Hematopoietic multipotent progenitor cell treated with erythropoietin and hydrocortisone succinate and interleukin-3 and kit ligand, for 17 days (in vitro differentiated cells): ENCODE measurements at regions not wholly inside any gene's neighbourhood (a gene's known extent, or its start where the extent isn't known, plus 50 kb on each side); places are given as distances from the start of the nearest gene placed in this dataset.

Source experiments
- DNase-seq: peaks from one replicate; pipeline ENCODE4 v3.0.0-alpha.2; 2015; ENCODE audit warnings: low spot score

DNA sequence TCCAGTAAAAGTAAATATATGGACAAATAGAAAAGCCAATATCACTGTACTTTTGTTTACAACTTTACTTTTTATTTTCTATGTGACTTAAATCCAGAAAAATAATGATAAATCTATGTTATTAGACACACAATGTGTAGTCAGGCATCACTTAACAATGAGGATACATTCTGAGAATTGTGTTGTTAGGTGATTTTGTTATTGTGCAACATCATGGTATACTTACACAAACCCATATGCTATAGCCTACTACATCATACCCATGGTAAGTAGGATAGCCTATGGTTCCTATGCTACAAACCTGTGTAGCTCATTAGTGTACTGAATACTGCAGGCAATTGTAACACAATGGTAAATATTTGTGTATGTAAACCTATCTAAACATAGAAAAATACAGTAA is 781.7 kb upstream of the GHITM start:
- no peak for DNase-seq

DNA sequence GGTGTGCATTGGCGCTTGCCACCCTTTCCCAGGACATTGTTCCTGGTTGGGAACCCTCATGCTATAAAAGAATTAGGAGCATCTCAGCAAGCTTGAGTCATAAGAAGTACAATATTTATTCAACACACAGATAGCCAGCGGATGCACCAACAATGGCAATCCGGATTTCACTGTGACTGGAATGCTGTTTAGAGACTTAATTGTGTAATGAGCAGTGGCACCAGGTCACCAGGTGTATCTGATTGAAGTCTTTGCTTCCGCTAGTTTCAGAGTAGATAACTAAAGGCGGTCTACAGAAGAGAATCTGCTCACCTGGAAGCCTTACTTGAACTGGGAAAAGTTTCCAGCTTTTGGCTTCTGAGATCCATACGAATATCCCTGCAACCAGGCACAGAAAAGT is 772.3 kb upstream of the GHITM start:
- DNase-seq, result no peak

DNA sequence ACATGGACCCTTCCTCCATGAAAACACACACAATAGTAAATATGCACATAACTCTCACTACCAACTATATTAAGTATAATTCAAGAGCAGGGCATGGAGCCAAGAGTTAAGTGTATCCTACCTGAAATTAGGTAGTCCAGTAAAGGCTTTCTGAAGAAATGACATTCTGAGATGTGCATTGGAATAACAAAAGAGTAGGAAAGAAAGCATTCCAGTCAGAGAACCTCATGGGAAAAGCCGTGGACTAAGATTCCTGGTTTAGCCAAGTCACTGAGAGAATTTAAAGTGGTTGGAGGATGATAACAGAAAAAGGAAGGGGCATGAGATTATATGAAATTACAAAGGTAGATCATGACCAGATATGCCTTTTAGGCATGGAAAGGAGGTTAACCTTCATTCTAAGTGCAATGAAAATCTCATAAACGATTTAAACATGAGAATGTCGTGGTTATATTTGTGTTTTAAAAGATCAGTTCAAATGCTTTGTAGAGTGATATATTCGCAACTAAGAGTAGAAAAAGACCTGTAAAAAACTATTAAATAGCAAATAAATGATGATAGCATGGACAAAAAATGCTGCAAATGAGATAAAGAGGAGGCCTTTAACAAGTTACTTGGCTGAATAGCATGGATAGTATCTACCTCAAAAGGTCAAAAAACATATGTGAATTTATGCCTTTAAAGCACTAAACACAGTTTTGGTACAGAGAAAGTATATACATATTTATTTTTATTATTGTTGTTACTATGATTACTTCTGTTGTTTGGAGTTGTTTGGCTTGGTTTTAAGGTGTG is 767.4 kb upstream of the GHITM start:
- no peak for DNase-seq

DNA sequence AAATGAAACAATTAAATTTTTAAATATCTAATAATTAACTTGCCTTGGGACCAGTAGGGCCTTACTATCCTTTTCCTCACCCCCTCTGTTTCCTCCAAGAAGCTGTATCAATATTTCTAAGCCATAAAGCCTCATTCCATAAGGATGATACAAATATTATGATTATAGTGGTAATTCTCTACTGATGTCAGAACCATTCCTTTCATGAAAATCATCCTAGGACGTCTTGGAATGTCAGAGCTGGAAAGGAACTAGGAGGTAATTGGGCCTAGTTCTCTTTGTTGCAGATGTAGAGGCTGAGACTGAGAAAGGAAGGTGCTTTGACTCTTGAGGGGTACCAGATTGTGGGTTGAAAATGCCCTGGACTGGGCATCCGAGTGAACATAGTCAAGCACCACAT is 766.7 kb upstream of the GHITM start:
- no peak for DNase-seq

DNA sequence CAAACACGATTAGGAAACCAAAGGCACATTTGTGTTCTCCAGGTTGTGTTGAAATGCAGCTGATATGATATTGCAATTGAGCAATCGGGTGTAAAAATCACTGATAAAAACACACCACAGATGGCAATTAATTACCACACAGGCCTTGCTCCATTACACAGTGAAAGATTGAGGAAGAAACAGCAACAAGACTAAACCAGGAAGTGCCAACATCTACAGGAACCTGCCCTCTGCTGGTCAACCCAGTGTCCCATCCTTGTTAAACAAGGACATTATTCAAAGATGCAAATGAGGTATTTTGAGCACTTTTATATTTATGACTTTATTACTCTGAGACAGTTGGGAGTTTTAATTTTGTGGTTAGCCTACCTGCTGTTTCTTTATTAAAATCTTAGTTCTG is 765.6 kb upstream of the GHITM start:
- DNase-seq, result no peak

DNA sequence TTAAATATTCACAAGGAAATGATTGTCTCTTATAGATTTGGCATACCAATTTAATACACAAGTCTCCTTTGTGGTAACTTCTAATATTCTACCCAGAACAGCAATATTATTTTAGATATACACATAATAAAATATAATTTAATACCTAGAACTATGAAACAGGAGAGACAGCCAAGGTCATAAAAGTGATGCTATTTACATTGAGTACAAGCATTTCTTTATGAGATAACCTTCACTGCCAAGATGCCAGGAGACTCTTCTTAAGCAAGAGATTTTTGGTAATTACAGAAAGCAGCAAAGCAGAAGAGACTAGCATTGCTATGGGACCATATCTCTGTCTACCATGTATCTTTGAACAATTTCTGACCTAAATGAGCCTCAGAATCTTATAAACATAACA is 764.6 kb upstream of the GHITM start:
- DNase-seq, result no peak

DNA sequence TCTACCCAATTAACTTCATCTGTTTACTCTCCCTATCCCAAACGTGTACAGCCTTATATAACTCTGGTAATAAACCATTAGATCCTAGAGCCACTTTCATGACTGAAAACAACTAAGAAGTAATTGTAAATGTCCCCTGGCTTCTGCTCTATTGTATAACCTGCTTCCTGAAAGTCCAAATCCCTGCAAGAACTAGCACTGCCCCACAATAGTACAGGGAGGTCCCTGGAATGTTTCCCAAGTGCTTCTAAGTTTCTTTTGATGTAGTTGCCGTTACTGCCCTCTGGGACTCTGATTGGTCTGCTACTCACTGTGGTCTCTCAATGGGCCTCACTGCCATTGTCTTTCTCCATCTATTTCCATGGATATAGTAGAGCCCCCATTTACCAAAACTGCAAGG is 764.0 kb upstream of the GHITM start:
- DNase-seq, result no peak

DNA sequence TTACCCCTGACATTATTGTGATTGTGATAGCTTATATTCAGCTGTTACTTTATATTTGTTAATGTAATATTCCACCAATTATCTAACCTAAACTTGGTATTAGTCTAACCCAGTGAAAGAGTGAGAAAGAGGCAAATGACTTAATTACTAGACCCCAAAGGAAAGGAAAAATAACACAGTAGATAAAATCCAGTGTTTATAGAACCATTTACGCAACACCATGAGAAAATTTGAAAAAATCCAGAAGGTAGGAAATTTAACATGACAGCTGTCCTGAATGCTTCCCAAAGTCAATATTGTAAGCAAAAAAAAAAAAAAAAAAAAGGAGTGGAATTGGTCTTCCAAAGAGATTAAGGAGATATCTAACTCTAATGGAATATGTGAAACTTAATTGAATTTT is 741.5 kb upstream of the GHITM start:
- no peak for DNase-seq

DNA sequence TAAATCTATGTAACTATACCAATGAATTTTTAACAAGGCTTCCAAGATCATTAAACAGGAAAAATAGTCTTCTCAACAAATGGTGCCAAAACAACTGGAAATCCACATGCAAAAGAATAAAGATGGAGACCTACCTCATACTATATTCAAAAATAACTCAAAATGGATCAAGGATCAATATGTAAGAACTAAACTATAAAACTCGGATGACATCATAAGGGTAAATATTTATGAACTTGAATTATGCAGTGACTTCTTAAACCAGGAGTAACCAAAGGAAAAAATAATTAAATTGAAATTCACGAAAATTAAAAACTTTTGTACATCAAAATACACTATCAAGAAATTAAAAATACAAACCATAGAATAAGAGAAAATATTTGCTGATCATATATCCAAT is 728.7 kb upstream of the GHITM start:
- DNase-seq, result no peak

DNA sequence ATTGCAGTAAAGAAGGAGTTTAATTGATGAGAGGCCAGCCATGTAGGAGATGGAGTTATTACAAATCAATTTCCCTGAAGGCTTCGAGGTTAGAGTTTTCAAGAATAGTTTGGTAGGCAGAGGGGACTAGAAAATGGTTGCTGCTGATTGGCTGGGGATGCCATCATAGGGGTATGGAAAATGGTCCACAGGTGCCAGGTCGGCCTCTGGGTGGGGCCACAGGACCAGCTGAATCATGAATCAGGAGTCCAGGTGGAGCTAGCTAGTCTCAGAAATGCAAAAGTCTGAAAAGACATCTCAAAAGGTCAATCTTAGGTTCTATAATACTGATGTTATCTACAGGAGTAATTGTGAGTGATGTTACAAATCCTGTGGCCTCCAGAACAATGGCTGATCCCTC is 714.0 kb upstream of the GHITM start:
- DNase-seq, result no peak

DNA sequence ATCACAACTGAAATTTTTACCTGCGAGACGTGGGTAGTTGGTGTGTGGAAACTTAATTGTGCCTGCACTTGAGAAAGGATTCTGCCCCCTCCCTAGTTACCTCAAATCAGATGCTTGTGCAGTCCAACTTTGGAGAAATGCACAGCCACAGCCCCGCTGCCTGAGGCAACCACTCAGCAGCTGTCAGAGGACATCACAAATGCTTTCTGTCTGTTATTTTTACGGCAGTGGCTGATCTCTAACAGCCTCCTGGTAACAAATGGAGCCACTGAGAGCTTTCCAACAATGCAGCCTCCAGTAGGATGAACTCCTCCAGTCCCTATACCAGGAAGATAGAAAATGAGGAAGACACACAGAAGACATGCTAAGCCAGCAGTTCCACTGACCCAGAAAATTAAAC is 712.2 kb upstream of the GHITM start:
- DNase-seq, result no peak

DNA sequence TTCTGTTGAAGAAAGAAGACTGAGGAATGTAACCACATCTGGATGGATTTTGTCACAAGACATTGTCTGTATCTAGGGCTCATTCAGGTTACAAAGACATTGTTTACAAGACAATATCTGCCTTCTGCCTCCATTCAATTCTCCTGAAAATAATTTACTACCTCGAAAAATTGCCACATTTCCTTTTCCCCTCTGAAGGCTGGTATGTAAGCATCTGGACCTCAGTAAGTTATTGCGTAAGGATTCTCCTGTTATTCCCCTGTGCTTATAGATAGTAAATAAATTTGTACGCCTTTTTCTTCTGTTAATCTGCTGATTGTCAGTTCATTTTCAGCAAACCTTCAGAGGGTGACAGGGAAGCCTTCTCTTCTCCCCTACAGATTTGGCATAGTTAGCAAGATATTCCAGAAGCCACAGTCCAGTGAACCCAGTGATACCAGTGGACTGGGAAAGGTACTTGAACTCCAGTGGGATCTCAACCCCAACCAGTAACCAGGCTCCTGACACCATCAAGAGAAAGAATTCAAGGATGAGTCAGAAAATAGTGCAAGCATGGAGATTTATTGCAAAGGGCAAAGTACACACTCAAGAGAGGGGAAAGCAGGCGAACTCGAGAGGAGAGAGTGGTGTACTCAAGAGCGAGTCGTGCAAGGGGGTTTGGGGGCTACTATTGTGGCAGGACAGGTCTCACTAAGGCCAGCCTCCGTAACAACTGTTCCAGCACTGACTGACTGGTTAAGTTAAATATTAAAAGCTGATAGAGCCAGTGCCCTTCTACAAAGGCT is 706.9 kb upstream of the GHITM start:
- no peak for DNase-seq

DNA sequence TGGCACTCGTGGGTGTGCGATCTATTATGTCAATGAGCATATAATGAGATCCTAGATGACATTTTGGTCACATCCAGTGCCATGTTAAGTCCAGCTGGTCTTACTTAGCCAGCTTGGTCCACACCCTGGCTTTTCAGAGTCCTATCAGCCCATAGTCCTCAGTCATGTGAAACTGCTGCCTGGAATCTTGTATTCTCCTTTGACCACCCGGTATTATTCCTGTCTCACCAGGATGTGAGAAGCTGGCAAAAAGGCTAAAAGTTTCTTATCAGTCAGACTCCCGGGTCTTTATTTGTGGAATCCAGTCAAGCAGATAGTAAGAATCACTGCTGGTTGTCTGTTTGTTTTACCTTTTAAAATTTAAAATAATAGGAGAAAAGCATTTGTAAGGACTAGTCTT is 705.6 kb upstream of the GHITM start:
- DNase-seq, result no peak

DNA sequence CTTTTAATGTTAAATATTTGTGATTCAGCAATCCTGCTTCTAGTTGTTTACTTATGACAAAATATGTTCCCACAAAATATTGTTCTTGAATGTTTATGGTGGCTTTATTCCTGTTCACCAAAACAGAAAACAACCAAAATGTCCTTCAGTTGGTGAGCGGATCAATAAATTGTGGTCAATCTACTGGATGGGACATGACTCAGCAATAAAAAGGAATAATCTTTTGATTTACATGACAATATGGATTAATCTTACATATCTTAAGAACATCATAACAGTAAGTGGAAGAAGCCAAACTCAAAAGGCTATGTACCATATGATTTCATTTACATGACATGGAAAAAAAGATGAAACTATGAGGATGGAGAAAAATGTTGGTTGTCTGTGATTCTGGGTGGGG is 691.3 kb upstream of the GHITM start:
- no peak for DNase-seq

DNA sequence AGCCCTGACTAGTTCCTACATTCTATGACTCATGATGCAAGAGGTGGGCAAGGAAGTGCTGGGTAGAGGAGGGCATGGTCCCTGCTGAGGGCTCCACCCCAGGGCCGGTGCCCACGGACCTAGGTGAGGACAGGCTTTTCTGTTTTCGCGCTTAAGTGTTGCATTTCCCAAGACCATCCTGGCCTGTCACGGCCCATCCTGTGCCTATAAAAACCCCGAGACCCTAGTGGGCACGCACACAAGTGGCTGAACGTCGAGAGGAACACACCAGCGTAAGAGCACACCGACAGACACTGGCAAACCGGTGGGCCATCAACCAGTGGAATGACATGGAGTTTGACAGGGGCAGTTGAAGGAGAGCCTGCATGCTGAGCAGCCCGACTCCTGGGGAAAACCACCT is 680.7 kb upstream of the GHITM start:
- DNase-seq, result no peak

DNA sequence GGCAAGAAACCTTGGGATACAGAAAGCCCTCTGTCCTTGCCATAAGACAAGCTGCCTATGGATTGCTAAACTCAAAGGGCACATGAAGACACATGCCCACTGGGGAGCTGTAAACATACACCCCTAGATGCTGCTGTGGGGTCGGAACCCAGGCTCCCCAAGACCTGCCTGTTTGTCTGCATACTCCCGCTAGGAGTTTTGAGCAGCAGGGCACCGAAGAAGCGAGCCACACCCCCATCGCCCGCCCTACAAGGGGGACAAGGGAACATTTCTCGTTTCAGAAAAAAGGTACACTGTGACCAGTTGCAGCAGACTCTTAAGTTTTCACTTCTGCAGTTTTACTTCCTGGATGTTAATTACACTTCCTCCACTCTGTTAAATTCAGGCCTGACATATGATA is 680.2 kb upstream of the GHITM start:
- no peak for DNase-seq

DNA sequence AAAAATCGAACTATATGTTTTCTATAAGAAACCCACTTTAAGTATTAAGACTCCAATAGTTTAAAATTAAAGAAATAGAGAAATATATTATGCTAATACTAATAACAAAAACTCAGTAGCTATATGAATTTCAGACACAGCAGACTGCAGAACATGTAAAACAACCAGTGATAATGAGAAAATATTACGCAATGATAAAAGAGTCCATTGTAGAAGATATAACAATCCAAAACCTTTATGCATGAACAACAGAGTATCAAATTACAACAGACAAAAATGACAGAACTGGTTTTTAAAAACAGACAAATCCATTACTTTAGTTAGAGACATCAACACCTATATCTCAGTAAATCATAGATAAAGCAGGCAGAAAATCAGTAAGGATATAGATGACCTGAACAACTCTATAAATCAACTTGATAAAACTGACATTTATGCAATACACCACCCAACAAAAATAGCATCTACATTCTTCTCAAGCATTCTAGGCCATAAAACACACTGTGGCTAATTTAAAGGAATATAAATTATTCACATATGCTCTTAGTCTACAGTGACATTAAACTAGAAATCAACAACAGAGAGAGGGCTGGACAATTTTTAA is 669.5 kb upstream of the GHITM start:
- no peak for DNase-seq

DNA sequence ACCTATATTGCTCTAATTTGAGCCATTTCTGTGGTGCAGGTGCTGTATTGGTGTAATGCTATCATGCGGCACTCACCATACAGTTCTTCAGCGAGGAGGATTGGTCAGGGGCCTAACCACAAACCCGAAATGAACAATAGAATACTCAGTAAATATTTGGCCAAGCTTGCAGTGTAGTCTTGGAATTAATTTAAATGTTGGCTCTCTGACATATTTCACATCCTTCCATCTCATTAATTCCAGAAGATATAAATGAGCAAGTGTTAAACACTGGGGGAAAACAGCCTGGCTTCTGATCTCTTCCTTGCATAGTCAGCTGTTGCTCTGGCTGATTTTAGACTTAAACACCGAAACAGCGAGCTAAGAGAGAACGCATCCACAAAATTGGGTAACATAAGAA is 663.1 kb upstream of the GHITM start:
- DNase-seq, result no peak

DNA sequence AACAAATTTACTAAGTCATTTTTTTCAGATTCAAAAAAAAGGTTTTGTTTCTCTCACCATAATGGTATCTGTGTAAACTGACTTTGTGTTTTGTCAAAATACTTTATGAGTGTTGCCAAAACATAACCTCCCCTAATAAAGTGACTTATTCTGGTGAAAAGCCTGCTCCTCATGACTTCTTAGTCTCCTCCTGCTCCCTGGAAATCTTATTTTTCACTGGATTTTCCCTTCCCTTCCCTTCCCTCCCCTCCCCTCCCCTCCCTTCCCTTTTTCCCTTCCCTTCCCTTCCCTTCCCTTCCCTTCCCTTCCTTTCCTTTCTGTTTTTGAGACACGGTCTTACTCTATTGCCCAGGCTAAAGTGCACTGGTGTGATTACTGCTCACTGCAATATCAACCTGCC is 650.1 kb upstream of the GHITM start:
- no peak for DNase-seq

DNA sequence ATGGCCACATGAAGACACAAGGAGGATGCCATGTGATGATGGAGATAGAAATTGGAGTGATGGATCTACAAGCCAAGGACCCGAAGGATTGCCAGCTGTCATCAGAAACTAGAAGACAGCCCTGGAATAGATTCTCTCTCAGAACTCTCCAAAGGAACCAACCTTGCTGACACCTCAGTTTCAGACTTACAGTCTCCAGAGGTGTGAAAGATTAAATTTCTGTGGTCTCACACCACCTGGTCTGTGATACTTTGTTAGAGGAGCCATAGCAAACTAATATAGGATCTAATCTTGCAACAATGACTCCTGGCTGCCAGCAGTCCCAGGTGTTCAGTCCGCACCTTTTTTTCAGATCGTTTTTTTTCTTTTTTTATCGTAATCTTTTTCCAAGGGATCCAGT is 647.3 kb upstream of the GHITM start:
- no peak for DNase-seq

DNA sequence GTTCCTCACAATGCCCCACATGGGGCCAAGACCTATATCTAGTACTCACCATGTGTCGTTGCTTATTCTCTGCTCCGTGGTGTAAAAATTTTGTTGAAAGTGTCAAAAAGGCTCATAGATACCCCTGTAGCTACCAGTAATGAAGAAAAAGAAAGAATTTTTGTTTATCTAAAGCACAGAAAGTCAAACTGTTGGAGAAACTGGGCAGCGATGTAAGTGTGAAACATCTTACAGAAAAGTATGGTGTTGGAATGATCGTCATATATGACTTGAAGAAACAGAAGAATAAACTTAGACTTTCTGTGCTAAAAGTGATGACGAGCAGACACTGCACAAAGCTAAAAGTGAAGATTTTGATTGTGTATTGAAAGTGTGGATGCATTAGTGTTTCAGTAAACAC is 626.6 kb upstream of the GHITM start:
- no peak for DNase-seq

DNA sequence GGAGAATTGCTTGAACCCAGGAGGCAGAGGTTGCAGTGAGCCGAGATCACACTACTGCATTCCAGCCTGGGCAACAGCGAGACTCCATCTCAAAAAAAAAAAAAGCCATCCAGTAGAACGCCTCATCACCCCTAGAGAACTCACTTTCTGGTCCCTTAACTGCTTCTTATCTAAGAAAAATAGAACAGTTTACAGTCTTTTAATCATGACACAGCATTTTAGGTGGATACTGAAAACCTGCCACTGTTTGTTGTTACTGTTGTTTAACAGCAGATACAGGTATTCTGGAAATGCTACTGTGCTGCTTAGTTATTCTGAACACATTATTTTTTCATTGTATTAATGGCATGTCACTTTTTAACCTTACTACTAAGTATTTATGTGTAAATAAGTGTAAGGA is 624.3 kb upstream of the GHITM start:
- no peak for DNase-seq

DNA sequence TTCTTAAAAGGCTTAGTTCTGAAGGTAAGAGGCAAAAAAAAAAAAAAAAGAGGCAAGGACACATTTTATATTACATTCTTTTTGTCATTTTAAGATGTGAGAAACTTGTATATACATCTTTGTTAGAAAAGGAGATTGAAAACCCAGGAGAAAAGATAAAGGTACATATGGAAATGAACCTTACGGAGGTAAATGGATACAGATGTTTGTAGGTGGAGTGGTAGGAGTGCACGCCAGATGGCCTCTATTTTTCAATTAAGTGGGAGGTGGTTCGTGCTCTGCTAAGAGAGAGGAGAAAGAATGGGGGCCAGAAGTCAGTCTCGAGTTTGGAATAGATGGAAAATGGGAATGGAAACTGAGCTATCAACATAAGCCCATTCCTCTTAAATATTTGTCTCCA is 622.5 kb upstream of the GHITM start:
- DNase-seq, result no peak
